ENCODE measurements at regions not wholly inside any gene's neighbourhood (a gene's known extent, or its start where the extent isn't known, plus 50 kb on each side); places are given as distances from the start of the nearest gene placed in this dataset.

GRCh38 chr2:116250376-116250775 is 1564.1 kb upstream of the DDX18 start:
- no peak for TF ChIP-seq CTCF (IDR thresholded peaks at IDR 0.05)
- TF ChIP-seq POLR2A (IDR thresholded peaks at IDR 0.05), result no peak
